ENCODE measurements at regions not wholly inside any gene's neighbourhood (a gene's known extent, or its start where the extent isn't known, plus 50 kb on each side); places are given as distances from the start of the nearest gene placed in this dataset.

DNA sequence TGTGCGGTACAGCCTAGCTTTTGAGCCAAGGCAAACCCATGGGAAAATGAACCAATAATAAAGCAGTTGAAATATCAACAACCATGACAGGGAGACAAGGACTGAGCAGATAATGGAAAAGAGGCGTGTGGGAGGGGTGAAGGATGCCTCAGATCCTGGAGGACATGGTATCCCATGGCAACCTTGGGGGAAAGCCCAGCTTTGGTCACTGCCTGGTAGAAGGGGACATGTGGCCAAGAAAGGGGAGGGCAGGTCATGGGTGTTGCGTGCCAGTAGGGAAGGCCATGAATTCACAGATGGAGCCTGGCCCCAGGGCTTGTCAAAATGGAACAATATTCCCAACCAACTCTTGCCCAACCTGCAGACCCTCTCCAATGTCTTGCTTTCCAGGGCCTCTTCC lies 140.5 kb upstream of the SMAD3 start:
- dilution Hi-C loops (cut with MboI; ENCODE audit: extremely low pct_ligation_motif_present, low sequenced_read_pairs), result no loop called here
- Histone ChIP-seq H3K4me2 (ENCODE audit: control insufficient read depth, extremely low read depth, insufficient read depth, low read depth, low read length) (no peak overlapping the region), H3K4me3 (ENCODE audit: control insufficient read depth in 2 of 3, extremely low read depth in 1 of 3, insufficient read depth in 2 of 3, low read depth in 1 of 3, low read length in 3 of 3) (no peak overlapping the region), H2AFZ (ENCODE audit: control insufficient read depth, low read length) (no peak overlapping the region), H3K27ac (ENCODE audit: control insufficient read depth, insufficient read depth, low read length) (no peak overlapping the region), H3K9me1 (ENCODE audit: control insufficient read depth, extremely low read depth, insufficient read depth, low read length) (no peaks in the 10 kb centered on the region), H4K20me1 (ENCODE audit: control insufficient read depth, extremely low read depth, insufficient read depth, low read length) (no peaks in the 10 kb centered on the region), H3K79me2 (ENCODE audit: control insufficient read depth, insufficient read depth, low read length) (no peaks in the 10 kb centered on the region), H3K27me3 (ENCODE audit: control insufficient read depth, extremely low read depth, insufficient read depth, low read length) (peaks cover 16% of the 10 kb centered on the region), H3K4me1 (ENCODE audit: control insufficient read depth, extremely low read depth, insufficient read depth, low read length) (no peaks in the 10 kb centered on the region), H3K9me3 (ENCODE audit: control insufficient read depth, low read depth, low read length) (peaks cover 2% of the 10 kb centered on the region), H3K36me3 (ENCODE audit: control insufficient read depth in 2 of 2, extremely low read depth in 1 of 2, insufficient read depth in 2 of 2, low read length in 2 of 2) (no peaks in the 10 kb centered on the region), H3K9ac (ENCODE audit: control insufficient read depth, extremely low read depth, insufficient read depth, low read length) (no peak overlapping the region)
- TF ChIP-seq CTCF (optimal IDR thresholded peaks at IDR 0.05 in 1 of 3, IDR thresholded peaks at IDR 0.05 in 1 of 3, conservative IDR thresholded peaks at IDR 0.05 in 1 of 3; ENCODE audit: extremely low read depth in 1 of 3, insufficient read depth in 2 of 3, low read length in 3 of 3) (no peak), EZH2 (IDR thresholded peaks at IDR 0.05; ENCODE audit: low read length) (no peak)
- FAIRE-seq (no peak), DNase-seq (ENCODE audit: low read depth, low spot score) (no peak)

- Histone ChIP-seq H3K9me1 (ENCODE audit: control insufficient read depth, extremely low read depth, insufficient read depth, low read length) (no peaks in the 10 kb centered on the region), H3K4me3 (ENCODE audit: control insufficient read depth in 2 of 3, extremely low read depth in 1 of 3, insufficient read depth in 2 of 3, low read depth in 1 of 3, low read length in 3 of 3) (no peak overlapping the region), H3K9ac (ENCODE audit: control insufficient read depth, extremely low read depth, insufficient read depth, low read length) (no peak overlapping the region), H3K36me3 (ENCODE audit: control insufficient read depth in 2 of 2, extremely low read depth in 1 of 2, insufficient read depth in 2 of 2, low read length in 2 of 2) (no peaks in the 10 kb centered on the region), H4K20me1 (ENCODE audit: control insufficient read depth, extremely low read depth, insufficient read depth, low read length) (no peaks in the 10 kb centered on the region), H3K79me2 (ENCODE audit: control insufficient read depth, insufficient read depth, low read length) (no peaks in the 10 kb centered on the region), H3K27me3 (ENCODE audit: control insufficient read depth, extremely low read depth, insufficient read depth, low read length) (peaks cover 16% of the 10 kb centered on the region), H3K27ac (ENCODE audit: control insufficient read depth, insufficient read depth, low read length) (no peak overlapping the region), H2AFZ (ENCODE audit: control insufficient read depth, low read length) (no peak overlapping the region), H3K4me2 (ENCODE audit: control insufficient read depth, extremely low read depth, insufficient read depth, low read depth, low read length) (no peak overlapping the region), H3K9me3 (ENCODE audit: control insufficient read depth, low read depth, low read length) (peaks cover 2% of the 10 kb centered on the region), H3K4me1 (ENCODE audit: control insufficient read depth, extremely low read depth, insufficient read depth, low read length) (no peaks in the 10 kb centered on the region)
- no peak for FAIRE-seq
- DNase-seq (ENCODE audit: low read depth, low spot score), result no peak
- TF ChIP-seq EZH2 (IDR thresholded peaks at IDR 0.05; ENCODE audit: low read length), result no peak
- no peak for TF ChIP-seq CTCF (optimal IDR thresholded peaks at IDR 0.05 in 1 of 3, IDR thresholded peaks at IDR 0.05 in 1 of 3, conservative IDR thresholded peaks at IDR 0.05 in 1 of 3; ENCODE audit: extremely low read depth in 1 of 3, insufficient read depth in 2 of 3, low read length in 3 of 3)
- dilution Hi-C loops (cut with MboI; ENCODE audit: extremely low pct_ligation_motif_present, low sequenced_read_pairs), result no loop called here
These were observed 139.7 kb upstream of the SMAD3 start for GRCh38 chr15:66925721-66926120.
